ENCODE measurements at regions not wholly inside any gene's neighbourhood (a gene's known extent, or its start where the extent isn't known, plus 50 kb on each side); places are given as distances from the start of the nearest gene placed in this dataset.

DNA sequence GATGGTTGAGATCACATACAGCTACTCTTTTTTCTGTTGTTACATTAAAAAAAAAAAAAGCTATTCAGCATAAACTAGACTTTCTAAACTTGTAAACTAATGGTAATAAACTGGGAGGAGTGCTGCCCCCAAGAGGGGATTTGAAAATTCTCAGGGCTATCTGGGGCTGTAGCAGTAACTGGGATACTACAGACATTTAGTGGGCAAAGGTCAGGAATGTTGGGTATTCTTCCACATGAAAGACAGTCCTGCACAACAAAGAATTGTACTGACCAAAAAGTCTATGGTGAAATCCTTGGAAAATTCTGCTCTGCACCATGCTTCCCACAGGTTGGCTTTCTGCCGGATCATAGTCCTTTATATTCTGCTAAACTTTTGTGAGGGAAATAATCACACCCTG is 232.6 kb upstream of the BOD1L1 start:
- Histone ChIP-seq H3K27me3 (ENCODE audit: control insufficient read depth, insufficient read depth, low read length) (no peaks in the 10 kb centered on the region), H2AFZ (no peak overlapping the region), H3K4me2 (ENCODE audit: low read length) (no peak overlapping the region), H3K36me3 (ENCODE audit: control insufficient read depth, insufficient read depth, low read length) (no peaks in the 10 kb centered on the region), H3K9me3 (ENCODE audit: control insufficient read depth, low read length) (no peaks in the 10 kb centered on the region), H3K9ac (no peak overlapping the region), H3K4me3 (ENCODE audit: low read depth, low read length) (no peak overlapping the region), H3K4me1 (peaks cover 13% of the 10 kb centered on the region), H3K79me2 (peaks cover 19% of the 10 kb centered on the region), H3K27ac (peak overlapping the region; percentile 12)
- TF ChIP-seq, protein P1, sequence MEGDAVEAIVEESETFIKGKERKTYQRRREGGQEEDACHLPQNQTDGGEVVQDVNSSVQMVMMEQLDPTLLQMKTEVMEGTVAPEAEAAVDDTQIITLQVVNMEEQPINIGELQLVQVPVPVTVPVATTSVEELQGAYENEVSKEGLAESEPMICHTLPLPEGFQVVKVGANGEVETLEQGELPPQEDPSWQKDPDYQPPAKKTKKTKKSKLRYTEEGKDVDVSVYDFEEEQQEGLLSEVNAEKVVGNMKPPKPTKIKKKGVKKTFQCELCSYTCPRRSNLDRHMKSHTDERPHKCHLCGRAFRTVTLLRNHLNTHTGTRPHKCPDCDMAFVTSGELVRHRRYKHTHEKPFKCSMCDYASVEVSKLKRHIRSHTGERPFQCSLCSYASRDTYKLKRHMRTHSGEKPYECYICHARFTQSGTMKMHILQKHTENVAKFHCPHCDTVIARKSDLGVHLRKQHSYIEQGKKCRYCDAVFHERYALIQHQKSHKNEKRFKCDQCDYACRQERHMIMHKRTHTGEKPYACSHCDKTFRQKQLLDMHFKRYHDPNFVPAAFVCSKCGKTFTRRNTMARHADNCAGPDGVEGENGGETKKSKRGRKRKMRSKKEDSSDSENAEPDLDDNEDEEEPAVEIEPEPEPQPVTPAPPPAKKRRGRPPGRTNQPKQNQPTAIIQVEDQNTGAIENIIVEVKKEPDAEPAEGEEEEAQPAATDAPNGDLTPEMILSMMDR (IDR thresholded peaks at IDR 0.05): peak; percentile 17

DNA sequence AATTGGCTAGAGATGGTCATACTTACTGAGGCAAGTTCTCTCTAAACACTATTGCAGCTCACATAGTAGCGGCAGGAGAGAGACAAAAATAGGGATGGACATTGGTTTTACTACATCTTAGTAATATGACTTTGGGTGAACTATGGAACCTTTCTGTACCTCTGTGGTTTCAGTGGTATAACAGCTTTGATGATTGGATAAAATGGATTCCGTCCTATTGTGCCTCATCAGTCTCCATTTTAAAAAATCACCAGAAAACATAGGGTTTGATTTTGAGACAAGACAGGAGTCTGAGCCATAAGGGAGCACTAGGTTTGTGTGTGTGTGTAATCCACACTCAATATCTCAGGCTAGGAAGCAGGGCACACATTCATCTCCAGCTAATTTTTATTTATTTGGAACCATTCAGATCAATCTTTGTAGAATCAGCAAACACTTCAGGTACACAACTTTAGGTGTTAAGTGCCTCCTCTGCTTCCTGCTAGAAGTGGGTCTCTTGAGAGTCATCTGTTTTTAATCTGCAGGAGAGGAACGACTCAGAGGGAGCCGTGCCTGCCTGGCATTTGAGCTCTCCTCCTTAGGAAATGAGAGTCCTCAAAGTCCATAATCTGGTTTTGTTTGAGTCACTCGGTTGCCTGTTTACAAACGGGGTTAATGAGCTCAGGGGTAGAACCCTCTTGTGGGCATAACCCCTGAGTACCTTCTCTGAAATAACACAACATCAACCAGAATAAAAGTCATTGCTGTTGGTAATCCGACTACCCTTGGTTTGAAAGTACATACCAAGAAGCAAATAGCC is 238.5 kb upstream of the BOD1L1 start:
- H3K27me3 ChIP-seq (ENCODE audit: control insufficient read depth, insufficient read depth, low read length): no peaks in the 10 kb centered on the region
- H3K27ac ChIP-seq: no peak overlapping the region
- H3K4me1 ChIP-seq: peaks cover 20% of the 10 kb centered on the region
- H3K79me2 ChIP-seq: peaks cover 37% of the 10 kb centered on the region
- H3K36me3 ChIP-seq (ENCODE audit: control insufficient read depth, insufficient read depth, low read length): no peaks in the 10 kb centered on the region
- H2AFZ ChIP-seq: no peak overlapping the region
- TF ChIP-seq, protein P1 (IDR thresholded peaks at IDR 0.05): no peak
- no peak overlapping the region for H3K9ac ChIP-seq
- H3K4me3 ChIP-seq (ENCODE audit: low read depth, low read length): no peak overlapping the region
- no peak overlapping the region for H3K4me2 ChIP-seq (ENCODE audit: low read length)
- H3K9me3 ChIP-seq (ENCODE audit: control insufficient read depth, low read length): no peaks in the 10 kb centered on the region

DNA sequence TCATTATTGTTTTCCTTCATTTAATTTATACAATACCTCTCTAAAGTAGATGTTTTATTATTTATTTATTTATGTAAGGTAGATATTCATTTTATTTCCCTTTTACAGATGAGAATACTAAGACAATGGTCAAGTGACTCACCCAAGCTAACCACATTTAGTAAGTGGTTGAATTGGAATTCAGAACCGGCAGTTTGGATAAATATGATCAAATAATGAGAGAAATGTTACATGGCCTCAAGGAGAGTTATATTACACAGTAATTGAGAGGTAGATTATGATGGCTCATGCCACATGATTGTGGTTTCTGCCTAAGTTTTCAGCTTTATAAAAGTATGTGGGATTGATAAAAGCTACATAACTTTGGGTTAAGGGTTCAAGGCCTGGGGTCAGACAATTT is 239.4 kb upstream of the BOD1L1 start:
- H3K4me3 ChIP-seq (ENCODE audit: low read depth, low read length): no peak overlapping the region
- H3K9ac ChIP-seq: no peak overlapping the region
- H3K79me2 ChIP-seq: peaks cover 40% of the 10 kb centered on the region
- no peaks in the 10 kb centered on the region for H3K27me3 ChIP-seq (ENCODE audit: control insufficient read depth, insufficient read depth, low read length)
- no peak overlapping the region for H3K27ac ChIP-seq
- no peaks in the 10 kb centered on the region for H3K9me3 ChIP-seq (ENCODE audit: control insufficient read depth, low read length)
- H3K36me3 ChIP-seq (ENCODE audit: control insufficient read depth, insufficient read depth, low read length): no peaks in the 10 kb centered on the region
- H3K4me1 ChIP-seq: peaks cover 20% of the 10 kb centered on the region
- no peak overlapping the region for H2AFZ ChIP-seq
- H3K4me2 ChIP-seq (ENCODE audit: low read length): no peak overlapping the region
- TF ChIP-seq, protein P1 (IDR thresholded peaks at IDR 0.05): no peak

DNA sequence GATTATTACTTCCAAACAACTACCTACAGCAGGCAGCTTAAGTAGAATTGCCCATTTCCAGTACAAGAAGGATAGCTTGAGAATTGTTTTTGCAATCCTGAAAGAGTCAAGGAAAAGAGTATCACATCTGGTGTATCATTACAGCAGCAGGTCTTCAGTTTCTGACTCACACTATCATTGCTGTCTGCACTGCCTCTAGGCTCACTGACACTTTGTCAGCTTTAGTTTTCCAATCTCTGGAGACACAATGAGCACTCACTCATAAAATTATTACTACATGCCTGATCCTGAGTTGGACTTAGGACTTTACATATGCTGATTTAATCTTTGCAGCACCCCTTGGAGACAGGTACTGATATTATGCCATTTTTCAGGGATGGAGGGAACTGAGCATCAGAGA is 244.6 kb upstream of the BOD1L1 start:
- no peaks in the 10 kb centered on the region for H3K27me3 ChIP-seq (ENCODE audit: control insufficient read depth, insufficient read depth, low read length)
- H3K79me2 ChIP-seq: peaks cover 25% of the 10 kb centered on the region
- no peaks in the 10 kb centered on the region for H3K36me3 ChIP-seq (ENCODE audit: control insufficient read depth, insufficient read depth, low read length)
- no peak overlapping the region for H2AFZ ChIP-seq
- no peak overlapping the region for H3K4me3 ChIP-seq (ENCODE audit: low read depth, low read length)
- H3K9me3 ChIP-seq (ENCODE audit: control insufficient read depth, low read length): no peaks in the 10 kb centered on the region
- H3K4me1 ChIP-seq: peaks cover 18% of the 10 kb centered on the region
- no peak overlapping the region for H3K4me2 ChIP-seq (ENCODE audit: low read length)
- no peak overlapping the region for H3K27ac ChIP-seq
- TF ChIP-seq, protein P1 (IDR thresholded peaks at IDR 0.05): no peak
- H3K9ac ChIP-seq: no peak overlapping the region

DNA sequence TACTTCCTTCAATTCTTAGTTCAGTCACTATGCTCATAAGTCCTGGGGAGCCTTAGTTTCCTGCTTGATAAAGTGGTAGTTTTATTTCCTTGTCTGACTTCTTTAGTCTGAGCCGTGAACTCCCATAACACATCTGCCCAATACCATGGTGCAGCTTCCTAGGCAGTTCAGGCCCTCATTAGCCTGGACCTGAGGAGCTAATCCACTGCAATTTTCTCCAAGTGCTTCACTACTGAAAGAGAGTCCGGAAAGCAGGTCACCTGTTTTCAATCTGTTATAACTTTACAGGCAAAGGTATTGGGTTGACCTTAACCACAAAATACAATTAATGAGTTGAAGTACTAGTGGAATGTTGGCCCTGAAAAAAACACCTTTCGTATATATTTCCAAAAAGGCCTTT is 245.4 kb upstream of the BOD1L1 start:
- Histone ChIP-seq H3K9ac (no peak overlapping the region), H3K9me3 (ENCODE audit: control insufficient read depth, low read length) (no peaks in the 10 kb centered on the region), H3K36me3 (ENCODE audit: control insufficient read depth, insufficient read depth, low read length) (no peaks in the 10 kb centered on the region), H3K4me3 (ENCODE audit: low read depth, low read length) (no peak overlapping the region), H3K79me2 (peaks cover 21% of the 10 kb centered on the region), H3K4me1 (peaks cover 17% of the 10 kb centered on the region), H3K27me3 (ENCODE audit: control insufficient read depth, insufficient read depth, low read length) (no peaks in the 10 kb centered on the region), H3K27ac (no peak overlapping the region), H3K4me2 (ENCODE audit: low read length) (no peak overlapping the region), H2AFZ (no peak overlapping the region)
- TF ChIP-seq, protein P1 (IDR thresholded peaks at IDR 0.05): no peak
